Ectodermal cell (in vitro differentiated cells): ENCODE measurements at regions not wholly inside any gene's neighbourhood (a gene's known extent, or its start where the extent isn't known, plus 50 kb on each side); places are given as distances from the start of the nearest gene placed in this dataset.
A peak's percentile ranks its signal among the peaks of the same experiment; 100 is the strongest.

ENCODE experiments used
- H3K27ac ChIP-seq: 2 replicates; pipeline ENCODE4 v1.7.0; 2013; ENCODE audit warnings: mild to moderate bottlenecking, low read depth, low read length; ENCODE audit not compliant: insufficient read depth, poor library complexity, severe bottlenecking
- H3K27me3 ChIP-seq: 2 replicates; pipeline ENCODE4 v1.7.0; 2013; ENCODE audit warnings: mild to moderate bottlenecking, low read length; ENCODE audit not compliant: insufficient read depth, control insufficient read depth, poor library complexity, severe bottlenecking
- H3K36me3 ChIP-seq: one replicate; pipeline ENCODE4 v1.7.0; 2013; ENCODE audit warnings: low read length; ENCODE audit not compliant: control insufficient read depth, insufficient read depth
- H3K4me1 ChIP-seq: one replicate; pipeline ENCODE4 v1.7.0; 2013; ENCODE audit warnings: low read length; ENCODE audit not compliant: control insufficient read depth, insufficient read depth
- H3K4me3 ChIP-seq: 2 replicates; pipeline ENCODE4 v1.7.0; 2013; ENCODE audit warnings: low read depth, low read length, control low read depth; ENCODE audit not compliant: insufficient read depth
- H3K9me3 ChIP-seq: 2 replicates; pipeline ENCODE4 v1.7.0; 2013; ENCODE audit warnings: mild to moderate bottlenecking, low read length, moderate library complexity; ENCODE audit not compliant: control insufficient read depth
- WGBS, 2 experiments: methylation state at CpG; one replicate each; pipeline ENCODE4 v1.1.7; 2013; ENCODE audit warnings: missing lambda C conversion rate in 2 of 2; 5-methylcytosine and 5-hydroxymethylcytosine counted together

DNA sequence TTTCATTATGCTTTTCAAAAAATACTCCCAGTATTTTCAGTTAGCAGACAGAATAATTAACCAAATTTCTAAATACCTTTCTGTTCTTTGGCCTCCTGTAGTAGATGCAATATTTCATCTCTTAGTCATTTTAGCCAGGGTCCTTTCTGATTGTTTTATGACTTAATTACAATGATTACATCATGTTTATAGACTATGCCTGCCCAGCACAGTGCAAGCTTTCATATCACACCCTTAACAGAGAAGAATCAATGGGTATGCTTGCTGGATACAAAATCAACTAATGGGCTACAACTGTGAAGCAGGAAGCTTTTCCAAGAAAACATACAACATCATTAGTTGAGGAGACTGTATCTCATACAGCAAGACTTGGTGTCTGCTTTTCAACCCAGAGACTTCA, 119.8 kb upstream of the NRSN1 start:
- H3K36me3 ChIP-seq: no peaks in the 10 kb centered on the region
- no peaks in the 10 kb centered on the region for H3K9me3 ChIP-seq
- no peak overlapping the region for H3K27ac ChIP-seq
- H3K27me3 ChIP-seq: no peaks in the 10 kb centered on the region
- H3K4me3 ChIP-seq: no peak overlapping the region
- H3K4me1 ChIP-seq: peaks cover 36% of the 10 kb centered on the region

DNA sequence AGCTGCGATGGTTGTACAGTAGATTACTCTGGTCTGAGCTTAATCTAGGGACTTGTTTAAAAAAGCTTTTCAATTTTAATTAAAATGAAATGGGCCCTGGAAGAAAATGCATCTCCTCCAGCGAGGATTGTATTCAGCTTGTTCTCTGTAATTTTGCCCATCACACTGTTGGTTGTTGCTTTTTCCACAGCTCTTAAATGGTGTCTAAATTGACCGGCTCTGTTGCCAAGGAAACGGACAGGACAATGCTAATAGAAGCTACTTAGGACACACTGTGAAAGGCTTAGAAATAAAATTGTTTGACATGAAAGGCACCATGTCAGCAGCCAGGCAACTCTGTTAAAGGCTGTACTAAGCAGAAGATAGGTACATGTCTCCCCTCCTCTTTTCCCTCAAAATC, 116.7 kb upstream of the NRSN1 start:
- Histone ChIP-seq H3K4me1 (peaks cover 36% of the 10 kb centered on the region), H3K9me3 (no peaks in the 10 kb centered on the region), H3K36me3 (no peaks in the 10 kb centered on the region), H3K27me3 (no peaks in the 10 kb centered on the region), H3K4me3 (no peak overlapping the region), H3K27ac (peak overlapping the region; percentile 4)
- WGBS, 2 experiments: 60 to 69% methylated on average over 4 of the region's 4 CpGs

DNA sequence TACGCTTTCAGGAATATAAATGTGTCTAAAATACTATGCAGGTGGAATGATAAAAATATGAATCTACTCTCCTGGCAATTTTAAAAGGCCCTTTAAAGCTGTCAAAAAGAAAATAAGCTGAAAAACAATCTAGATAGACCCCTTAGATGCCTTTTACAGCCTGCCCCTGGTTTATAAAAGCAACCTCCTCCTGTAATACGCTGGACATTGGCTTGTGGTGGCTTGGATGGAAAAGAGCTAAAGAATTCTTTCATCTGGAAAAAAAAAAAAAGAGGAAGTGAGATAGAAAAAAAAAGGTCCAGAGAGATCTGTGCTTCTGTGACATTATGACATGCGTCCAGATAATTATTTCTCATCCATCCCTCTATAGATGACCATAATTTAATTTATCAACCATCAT, 115.9 kb upstream of the NRSN1 start:
- Histone ChIP-seq H3K4me1 (peaks cover 36% of the 10 kb centered on the region), H3K4me3 (no peak overlapping the region), H3K36me3 (no peaks in the 10 kb centered on the region), H3K27me3 (no peaks in the 10 kb centered on the region), H3K9me3 (no peaks in the 10 kb centered on the region), H3K27ac (peak overlapping the region; percentile 4)
- WGBS, 2 experiments: 93 to 95% methylated on average over 1 to 3 of the region's 3 CpGs

DNA sequence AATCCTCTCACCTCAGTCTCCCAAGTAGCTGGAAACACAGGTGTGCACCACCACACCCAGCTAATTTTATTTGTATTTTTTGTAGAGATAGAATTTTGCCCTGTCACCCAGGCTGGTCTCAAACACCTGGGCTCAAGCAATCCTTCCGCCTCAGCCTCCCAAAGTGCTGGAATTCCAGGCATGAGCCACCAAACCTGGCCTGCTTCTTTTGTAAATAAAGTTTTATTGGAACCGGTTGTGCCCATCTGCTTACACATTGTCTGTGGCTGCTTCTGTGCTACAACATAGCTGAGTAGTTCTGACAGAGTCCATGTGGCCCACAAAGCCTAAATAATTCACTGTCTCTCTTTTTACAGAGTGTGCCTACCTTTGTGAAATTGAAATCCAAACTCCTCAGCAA, 109.7 kb upstream of the NRSN1 start:
- Histone ChIP-seq H3K36me3 (no peaks in the 10 kb centered on the region), H3K9me3 (no peaks in the 10 kb centered on the region), H3K27ac (no peak overlapping the region), H3K27me3 (no peaks in the 10 kb centered on the region), H3K4me1 (no peaks in the 10 kb centered on the region), H3K4me3 (no peak overlapping the region)
- WGBS, 2 experiments: 68 to 75% methylated on average over 2 of the region's 2 CpGs

DNA sequence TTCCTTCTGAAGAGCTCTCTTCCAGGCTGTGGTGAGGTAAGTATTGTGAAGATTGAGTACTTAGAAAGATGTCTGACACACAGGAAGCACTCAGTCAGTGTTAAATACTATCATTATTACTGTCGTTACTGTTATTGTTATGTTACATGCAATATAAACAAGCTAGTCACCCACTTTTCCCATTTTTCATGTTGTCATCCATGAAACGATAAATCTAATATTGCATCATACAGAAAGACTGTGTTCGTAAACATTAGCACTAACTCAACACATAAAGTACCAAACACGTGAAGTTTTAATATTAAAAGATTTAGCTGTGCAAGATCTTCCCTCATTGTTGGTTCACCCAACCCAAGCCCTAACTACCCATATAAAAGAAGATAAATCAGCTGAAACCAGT, 109.2 kb upstream of the NRSN1 start:
- Histone ChIP-seq H3K36me3 (no peaks in the 10 kb centered on the region), H3K27me3 (no peaks in the 10 kb centered on the region), H3K27ac (no peak overlapping the region), H3K4me1 (no peaks in the 10 kb centered on the region), H3K9me3 (no peaks in the 10 kb centered on the region), H3K4me3 (no peak overlapping the region)
- 73 to 88% methylated on average over 3 to 4 of the region's 4 CpGs for WGBS, 2 experiments

DNA sequence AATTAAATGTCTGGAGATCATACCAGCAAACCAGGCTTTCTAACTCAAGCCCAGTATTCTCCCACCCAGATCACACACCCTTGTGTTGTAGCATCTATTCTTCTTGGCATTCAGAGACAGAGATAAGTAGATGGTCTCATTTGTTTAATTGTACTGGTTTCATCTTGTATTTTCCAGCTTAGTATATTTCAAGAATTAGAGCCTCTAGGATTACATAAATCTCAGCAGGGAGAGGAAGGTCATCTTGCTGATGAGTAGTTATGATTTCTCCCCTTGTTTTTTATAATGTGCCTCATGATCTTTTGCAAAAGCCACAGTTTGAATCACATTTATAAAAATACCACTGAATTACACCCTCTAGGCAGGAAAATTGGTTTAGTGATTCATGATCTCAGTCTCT, 106.6 kb upstream of the NRSN1 start:
- Histone ChIP-seq H3K4me3 (no peak overlapping the region), H3K36me3 (no peaks in the 10 kb centered on the region), H3K4me1 (no peaks in the 10 kb centered on the region), H3K27me3 (no peaks in the 10 kb centered on the region), H3K9me3 (no peaks in the 10 kb centered on the region), H3K27ac (no peak overlapping the region)

DNA sequence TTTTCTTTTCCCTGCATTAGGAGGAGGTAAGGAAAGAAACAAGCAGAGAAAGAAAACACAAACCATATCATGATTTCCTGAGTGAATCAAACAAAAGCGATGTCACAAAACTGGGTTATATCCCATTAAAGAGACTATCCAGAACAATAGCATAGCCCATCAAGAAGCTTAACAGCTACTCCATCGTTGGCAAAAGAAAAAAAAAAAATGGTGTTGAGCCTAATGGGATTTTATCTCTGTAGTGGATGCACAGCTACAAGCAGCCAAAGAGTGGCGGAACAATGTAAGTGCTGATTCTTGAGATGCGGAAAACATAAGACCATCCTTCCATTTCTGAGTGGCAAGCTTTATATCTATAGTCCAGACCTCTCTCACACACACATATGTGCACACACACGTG, 106.2 kb upstream of the NRSN1 start:
- H3K27me3 ChIP-seq: no peaks in the 10 kb centered on the region
- WGBS, 2 experiments: 90 to 92% methylated on average over 5 of the region's 5 CpGs
- H3K9me3 ChIP-seq: no peaks in the 10 kb centered on the region
- no peak overlapping the region for H3K4me3 ChIP-seq
- H3K27ac ChIP-seq: no peak overlapping the region
- no peaks in the 10 kb centered on the region for H3K4me1 ChIP-seq
- H3K36me3 ChIP-seq: no peaks in the 10 kb centered on the region

DNA sequence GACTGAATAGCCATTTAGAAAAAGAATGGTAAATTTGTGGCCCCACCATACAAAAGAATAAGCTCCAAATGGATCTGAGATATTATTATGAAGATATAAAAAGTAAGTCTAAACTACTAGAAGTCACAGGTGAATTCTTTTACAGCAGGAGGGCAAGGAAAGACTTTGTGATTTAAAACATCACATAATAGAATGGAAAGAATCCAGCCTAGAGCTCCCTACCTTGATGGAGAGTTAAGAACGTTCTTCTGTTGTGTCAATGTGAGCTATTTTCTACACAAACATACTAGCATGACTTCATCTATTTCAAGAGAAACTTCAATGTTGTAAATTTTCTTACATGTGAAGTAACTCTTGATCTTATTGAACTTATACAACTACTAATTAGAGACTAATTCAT, 100.0 kb upstream of the NRSN1 start:
- Histone ChIP-seq H3K36me3 (no peaks in the 10 kb centered on the region), H3K27me3 (no peaks in the 10 kb centered on the region), H3K27ac (no peak overlapping the region), H3K9me3 (no peaks in the 10 kb centered on the region), H3K4me1 (no peaks in the 10 kb centered on the region), H3K4me3 (no peak overlapping the region)
- WGBS, 2 experiments: 40 to 67% methylated on average over 1 of the region's 1 CpG

DNA sequence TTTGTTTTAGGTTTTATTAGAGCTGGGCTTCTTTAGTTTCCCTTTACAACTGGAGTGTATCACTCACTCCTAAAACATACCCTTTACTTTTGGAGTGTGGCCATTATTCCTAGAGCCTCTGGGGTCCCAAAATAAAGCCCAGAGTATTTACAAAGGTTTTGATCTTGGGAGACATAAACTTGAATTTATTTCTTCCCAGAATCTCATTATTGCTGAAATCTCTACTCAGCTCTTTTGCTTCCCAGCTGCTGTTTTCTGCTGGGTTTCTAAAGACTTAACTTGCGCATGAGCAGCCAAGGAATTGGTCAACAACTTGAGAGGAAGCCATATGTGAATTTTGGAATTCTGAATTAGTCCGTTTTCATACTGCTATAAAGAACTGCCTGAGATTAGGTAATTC, 94.5 kb upstream of the NRSN1 start:
- Histone ChIP-seq H3K9me3 (no peaks in the 10 kb centered on the region), H3K36me3 (no peaks in the 10 kb centered on the region), H3K4me1 (no peaks in the 10 kb centered on the region), H3K4me3 (no peak overlapping the region), H3K27ac (no peak overlapping the region), H3K27me3 (no peaks in the 10 kb centered on the region)
- WGBS, 2 experiments: 80 to 82% methylated on average over 2 of the region's 2 CpGs

DNA sequence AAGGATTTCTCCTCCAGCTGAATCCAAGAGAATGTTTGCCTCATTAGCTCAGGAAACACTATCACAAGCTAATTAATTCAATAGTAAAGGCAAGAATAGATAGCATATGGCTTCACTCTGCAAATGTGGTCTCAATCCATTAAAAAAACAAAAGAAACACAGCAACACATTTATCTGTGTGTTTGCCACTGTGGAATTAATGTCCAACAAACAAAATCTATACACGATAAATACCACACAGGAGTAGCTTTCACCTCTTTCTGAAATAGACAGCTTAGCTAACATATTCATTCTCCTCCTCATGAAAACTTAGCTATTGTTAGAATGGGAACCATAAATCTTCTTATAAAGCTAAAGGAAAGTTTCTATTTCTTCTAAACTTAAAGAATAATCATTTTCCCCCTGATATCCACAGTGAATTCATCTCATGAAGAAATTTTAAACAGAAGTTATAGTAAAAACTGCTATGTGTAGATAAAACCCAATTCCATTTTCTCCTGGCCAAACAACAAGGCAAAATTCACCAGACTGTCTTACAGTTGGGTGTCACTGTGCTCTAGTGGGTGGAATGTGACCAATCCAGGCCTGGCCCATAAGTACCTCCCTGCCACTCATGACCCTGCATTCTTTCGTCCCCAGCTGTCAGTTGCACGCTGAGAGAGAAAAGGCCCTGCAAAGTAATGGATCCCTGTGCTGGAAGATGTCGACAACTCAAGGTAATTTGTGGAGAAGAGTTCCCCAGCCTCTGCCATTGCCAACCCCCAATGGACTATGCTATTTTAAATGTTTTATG, 92.9 kb upstream of the NRSN1 start:
- H3K4me1 ChIP-seq: no peaks in the 10 kb centered on the region
- peaks cover 3% of the 10 kb centered on the region for H3K9me3 ChIP-seq
- H3K4me3 ChIP-seq: no peak overlapping the region
- WGBS, 2 experiments: 74 to 87% methylated on average over 4 of the region's 4 CpGs
- H3K27me3 ChIP-seq: no peaks in the 10 kb centered on the region
- H3K36me3 ChIP-seq: no peaks in the 10 kb centered on the region
- no peak overlapping the region for H3K27ac ChIP-seq

DNA sequence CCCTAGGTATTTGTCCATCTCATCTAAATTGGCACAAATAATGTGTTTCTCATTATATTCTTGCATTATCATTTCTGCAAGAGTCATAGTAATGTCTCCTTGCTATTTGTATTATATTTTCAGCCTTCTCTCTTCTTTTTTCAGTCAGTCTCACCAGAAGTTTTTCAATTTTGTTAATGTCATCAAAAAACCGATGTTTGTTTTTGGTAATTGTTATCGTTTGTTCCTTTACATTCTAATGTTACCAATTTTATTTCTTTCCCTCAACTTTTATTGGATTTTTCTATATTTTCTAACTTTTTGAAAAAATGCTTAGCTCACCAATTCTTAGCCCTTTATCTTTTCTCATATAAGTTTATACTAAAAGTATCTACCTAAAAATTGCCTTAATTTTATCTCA, 82.2 kb upstream of the NRSN1 start:
- no peak overlapping the region for H3K4me3 ChIP-seq
- H3K36me3 ChIP-seq: no peaks in the 10 kb centered on the region
- H3K4me1 ChIP-seq: no peaks in the 10 kb centered on the region
- WGBS, 2 experiments: 100% methylated on average over 2 of the region's 2 CpGs; no CpG with 5 or more reads in 1 of the 2 experiments
- no peaks in the 10 kb centered on the region for H3K27me3 ChIP-seq
- H3K27ac ChIP-seq: no peak overlapping the region
- H3K9me3 ChIP-seq: no peaks in the 10 kb centered on the region
